ENCODE measurements at regions not wholly inside any gene's neighbourhood (a gene's known extent, or its start where the extent isn't known, plus 50 kb on each side); places are given as distances from the start of the nearest gene placed in this dataset.

DNA sequence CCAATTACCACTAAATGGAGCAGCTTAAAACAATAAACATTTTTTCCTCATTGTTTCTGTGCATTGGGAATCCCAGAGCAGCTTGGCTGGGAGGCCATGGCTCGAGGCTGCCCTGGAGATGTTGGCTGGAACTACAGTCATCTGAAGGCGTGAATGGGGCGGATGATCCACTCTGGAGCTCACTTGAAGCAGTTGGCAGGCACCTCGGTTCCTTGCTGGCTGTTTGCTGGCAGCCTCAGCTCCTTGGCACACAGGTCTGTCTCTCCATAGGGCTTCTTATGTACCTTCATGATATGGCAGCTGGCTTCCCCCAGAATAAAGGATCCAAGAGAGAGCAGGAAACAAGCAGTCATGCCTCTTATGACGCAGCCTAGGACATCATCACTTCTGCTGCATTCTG lies 227.0 kb upstream of the COPS8 start:
- no peak for DNase-seq

DNA sequence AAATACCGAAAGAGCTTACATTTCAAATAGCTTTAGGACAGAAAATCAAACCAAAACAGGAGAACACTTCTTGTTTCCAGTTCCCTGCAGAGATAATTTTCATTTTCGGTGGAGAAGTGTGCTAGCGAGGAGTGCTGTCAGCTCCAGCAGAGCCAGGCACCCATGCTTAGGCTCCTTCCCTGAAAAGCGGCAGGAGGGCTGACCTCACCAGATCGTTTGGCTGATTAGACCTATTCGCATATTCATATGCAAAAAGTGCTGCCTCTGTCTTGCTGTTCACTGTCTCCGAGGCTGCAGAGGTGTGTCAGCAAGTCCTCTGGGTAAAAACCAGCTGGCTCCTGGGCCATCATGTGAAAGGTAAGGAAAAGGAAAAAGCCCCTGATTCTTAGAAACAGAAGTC lies 225.8 kb upstream of the COPS8 start:
- no peak for DNase-seq

DNA sequence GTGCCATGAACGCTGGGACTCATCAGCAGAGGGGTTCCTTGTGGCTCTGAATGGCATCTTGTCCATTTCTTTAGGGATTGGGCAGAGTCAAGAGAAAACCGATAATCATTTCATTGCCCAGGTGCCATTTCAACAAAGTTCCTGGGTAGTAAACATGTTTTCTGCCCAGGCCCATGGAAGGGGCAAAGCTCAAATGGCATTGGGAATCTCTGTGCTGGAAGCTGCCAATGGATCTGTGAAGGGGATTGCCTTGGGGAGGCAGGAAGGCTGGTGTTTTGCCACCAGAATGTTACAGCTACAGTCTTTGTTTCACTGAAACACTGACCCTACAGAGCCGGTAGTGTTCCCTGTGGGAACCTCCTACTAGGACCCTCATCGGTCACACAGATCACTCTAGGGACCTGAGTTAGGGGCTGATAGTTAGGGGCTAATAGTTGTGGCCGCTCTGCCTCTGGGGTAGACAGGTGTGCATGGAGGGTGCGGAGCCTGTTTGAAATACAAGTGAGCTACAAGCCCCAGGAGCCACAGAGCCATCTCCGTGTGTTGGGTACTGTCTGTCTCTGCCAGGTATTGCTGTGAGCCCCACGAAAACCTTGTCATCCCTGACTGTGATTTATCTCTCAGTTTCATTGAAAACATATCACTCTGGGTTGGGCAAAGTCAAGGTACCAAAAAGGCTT lies 224.4 kb upstream of the COPS8 start:
- peak; percentile 49 for DNase-seq

DNA sequence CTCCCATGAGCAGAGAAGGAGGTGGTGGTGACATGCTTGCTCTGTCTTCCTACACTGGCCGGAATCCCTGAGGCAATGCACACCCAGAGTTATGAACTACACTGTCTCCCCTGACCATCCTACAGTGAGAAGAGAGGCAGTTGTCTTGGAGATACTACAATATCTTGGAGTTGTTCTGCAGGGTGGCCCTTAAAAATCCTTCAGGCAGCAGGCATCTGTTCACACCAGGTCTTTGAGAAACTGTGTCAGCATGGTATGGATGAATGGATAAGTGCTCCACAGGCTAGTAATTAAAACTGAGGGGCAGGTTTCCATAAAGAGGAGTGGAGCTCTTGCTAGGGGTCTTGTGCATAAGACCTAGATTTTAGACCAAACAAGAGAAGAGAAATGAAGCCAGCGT lies 223.7 kb upstream of the COPS8 start:
- no peak for DNase-seq

DNA sequence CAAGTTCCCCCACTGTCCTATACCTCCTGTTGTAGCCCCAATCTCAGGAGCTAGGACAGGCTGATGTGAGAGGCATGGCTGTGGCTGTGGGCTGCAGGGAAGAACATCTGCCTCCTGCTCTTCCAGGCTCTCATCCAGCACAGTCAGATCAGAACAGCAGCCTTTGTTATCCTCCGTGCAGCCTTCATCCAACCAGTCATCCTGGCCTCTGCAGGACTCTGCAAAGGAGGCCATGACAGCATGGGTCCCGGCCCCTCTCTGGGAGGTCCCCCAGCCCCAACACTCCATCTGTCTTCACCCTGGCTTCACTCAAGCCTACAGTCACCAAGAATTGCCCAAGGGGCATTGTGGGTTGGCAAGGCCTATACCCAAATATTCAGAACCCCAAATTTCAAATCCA lies 223.2 kb upstream of the COPS8 start:
- no peak for DNase-seq

DNA sequence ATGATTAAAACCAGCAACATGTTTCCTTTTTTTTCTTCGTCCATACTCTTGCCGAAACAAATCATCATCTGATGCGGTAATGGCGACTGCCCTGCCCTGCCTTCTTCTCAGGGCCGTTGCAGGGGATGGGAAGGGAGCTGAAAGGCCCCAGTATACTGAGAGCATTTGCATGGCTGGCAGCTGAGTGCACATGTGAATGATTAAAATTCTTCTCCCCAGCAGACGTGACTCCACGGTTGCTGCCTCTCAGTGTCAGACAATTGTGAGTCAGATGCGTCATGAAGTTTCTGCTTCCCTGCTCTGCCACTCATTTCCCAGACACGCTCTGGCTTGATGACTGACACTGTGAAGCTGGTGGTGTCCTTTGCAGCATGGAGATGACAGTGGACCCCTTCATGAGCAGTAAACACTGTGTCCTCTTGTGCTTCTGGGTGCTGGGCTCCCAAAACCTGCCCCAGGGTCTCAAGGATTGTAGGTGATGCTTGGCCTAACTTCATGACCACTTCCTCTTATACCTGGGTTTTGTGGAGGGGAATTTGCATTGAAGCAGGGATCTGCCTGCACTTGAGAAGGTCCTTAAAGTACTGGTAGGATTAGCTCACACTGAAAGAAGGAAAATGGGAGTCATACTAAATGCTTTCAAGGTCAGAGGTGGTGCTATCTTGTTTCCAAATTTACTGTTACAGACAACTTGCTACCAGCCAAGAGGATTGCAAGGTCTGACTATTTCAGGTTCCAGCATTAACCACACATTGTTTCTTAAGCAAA lies 222.5 kb upstream of the COPS8 start:
- peak; percentile 31 for DNase-seq

DNA sequence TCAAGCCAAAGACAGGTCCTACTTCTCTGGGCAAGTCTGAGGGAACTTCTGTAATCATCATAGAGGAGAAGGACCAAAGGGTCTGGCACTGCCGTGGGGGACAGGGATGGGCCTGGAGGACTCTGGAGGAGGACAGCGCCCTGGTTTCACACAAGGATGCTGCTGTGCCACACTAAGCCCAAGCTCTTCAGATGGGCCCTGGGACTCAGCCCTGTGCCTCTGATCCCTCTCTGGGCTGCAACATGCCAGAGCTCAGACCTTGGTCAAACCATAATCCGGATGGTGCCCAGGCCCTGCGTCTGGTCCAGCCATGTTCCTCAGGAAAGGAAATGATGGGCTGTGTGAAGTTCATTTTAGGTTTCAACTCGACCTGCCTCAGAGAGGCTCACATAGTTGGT lies 222.0 kb upstream of the COPS8 start:
- peak; percentile 27 for DNase-seq

DNA sequence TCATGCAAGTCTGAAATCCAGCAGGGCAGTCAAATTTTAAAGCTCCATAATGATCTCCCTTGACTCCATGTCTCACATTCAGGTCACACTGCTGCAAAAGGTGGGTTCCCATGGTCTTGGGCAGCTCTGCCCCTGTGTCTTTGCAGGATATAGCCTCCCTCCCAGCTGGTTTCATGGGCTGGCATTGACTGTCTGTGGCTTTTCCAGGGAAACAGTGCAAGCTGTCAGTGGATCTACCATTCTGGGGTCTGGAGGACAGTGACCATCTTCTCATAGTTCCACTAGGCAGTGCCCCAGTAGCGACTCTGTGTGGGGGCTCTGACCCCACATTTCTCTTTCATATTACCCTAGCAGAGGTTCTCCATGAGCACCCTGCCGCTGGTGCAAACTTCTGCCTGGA lies 220.6 kb upstream of the COPS8 start:
- DNase-seq = peak; percentile 19

DNA sequence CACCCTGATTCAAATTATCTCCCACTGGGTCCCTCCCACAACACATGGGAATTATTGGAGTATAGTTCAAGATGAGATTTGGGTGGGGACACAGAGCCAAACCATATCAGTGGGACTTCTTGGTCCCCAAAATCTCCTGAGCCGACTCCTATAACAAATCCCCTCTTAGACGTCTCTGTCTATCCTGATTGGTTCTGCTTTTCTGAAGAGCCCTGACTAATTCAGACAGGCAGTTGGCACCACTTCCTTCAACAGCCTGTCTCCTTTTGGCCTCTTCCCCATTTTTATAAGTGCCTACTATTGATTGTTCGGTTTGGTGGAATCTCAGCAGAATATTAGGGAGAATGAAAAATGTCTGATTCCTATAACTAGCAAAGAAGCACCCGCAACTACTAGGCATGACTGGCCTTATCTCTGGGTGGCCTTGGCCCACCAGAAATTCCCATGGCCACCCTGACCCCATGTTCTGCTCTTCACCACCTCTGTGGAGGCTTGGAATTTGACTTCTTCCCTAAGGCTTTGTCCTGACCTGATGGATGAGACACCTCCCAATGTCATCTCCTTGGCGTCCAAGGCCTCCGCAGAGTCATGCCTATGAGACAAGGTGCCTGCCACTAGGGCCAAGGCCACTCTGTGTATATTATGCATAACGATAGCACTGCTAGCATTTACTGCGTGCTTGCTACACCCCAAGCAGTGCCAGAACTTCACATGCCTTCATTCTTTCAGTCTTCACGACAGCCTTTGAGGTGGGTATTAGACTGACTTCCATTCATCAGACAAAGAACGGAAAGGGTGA lies 218.9 kb upstream of the COPS8 start:
- peak; percentile 21 for DNase-seq

DNA sequence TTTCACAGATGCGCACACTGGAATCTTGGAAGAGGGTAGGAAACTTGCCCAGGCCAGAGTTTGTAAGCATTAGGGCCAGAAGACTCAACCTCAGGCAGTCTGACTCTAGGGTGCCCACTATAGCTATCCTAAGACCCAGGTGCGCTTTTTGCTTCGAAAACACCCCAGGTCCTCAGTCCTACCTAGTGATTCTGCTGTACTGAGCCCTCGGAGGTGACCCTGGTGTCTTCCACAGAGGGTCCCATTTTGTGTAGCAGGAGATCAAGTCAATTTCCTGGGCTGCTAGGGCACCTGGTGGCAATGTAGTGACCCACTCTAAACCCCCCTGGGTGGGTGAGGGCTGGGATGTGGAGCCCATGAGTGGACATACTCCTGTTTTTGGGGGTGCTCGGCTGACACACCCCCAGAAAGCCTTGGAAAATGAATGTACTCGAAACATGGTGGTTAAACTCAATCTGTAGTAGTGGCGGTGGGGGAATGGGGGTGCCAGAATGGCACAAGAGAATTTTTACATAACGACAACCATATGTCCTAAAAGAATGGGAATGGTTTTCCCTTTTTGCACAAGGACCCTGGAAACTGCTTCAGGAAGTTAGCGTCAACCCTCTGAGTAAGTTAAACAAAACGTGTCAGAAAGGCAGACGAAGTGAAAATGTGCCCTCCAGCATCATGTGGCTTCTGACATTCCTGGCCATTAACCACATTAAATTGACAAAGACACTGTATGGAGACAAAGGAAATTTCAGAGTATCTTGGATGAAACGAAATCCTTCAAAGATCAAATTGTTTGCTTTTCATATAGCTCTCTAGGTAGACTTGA lies 218.0 kb upstream of the COPS8 start:
- DNase-seq = no peak

DNA sequence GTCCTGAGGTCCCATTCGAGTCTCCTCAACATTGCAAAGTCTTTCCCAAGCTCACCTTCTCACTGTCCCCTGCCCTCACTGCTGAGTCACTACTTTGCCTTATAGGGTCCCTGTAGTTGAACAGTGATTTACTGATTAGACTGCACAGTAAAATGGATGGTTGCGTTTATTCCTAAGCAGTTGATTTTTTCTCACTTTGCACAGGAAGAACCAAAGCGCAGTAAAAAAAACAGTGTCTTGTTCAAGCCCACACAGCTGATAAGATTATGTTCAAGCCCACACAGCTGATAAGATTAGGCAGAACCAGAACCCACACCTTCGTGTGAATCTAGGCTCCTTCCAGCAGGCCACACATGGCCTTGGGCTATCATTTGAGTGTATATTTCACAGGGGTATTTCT lies 215.3 kb upstream of the COPS8 start:
- no peak for DNase-seq

DNA sequence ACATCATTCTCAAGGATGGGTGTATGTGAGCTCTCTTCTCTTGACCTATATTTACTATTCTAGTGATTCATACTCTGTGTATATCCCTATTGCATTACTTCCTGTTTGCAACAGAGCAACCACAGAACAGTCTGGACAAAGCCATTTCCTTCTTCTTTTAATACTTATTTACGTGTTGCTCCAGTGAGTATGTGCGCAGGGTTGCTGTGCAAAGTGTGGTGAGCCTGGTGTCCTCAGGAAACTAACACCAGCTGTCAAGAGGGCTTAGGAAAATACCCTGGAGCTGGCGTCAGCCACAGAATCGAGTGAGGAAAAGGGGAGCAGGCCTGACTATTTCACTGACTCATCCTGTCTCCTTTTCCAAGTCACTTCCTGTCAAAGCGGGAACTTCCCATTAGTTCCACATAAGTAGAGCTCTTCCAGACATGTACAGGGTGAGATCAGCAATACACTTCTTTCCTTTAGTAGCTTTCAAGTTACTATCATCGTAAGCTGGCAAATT lies 214.1 kb upstream of the COPS8 start:
- DNase-seq = no peak

DNA sequence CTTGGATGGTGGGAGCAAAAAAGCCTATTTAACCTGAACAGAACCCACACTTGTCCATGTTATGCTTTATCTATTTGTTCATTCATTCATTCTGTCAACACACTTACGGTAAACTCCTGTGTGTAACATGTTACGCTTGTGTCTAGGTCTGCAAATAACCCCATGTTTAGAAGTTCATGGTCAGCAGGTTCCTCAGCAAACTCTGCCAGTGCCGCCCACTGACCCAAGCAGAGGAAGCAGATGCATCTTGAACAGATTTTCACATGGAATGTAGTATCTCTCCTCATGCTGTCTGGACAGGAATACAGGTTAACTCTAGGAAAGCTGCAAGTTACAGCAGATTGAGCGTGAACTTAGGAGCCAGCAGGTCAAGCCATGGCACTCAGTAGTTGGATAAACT lies 213.7 kb upstream of the COPS8 start:
- no peak for DNase-seq

DNA sequence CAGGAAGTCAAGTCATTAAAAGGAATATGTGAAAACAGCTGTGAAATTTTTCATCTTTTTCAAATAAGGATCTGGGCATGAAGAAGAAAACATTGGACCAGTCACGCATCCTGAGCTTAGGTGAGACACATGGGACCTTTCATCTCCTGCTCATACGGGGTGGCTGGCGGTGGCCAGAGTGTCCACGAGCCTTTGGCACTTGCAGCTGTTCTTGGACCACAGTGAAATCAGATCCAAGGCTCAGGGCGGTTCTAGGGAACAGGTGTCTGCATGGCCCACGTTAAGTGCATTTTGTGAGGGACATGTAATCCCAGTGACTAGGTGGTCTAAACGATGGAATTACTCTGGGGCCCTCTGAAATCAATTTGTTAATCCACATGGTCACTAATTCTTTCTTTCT lies 212.7 kb upstream of the COPS8 start:
- DNase-seq = no peak

DNA sequence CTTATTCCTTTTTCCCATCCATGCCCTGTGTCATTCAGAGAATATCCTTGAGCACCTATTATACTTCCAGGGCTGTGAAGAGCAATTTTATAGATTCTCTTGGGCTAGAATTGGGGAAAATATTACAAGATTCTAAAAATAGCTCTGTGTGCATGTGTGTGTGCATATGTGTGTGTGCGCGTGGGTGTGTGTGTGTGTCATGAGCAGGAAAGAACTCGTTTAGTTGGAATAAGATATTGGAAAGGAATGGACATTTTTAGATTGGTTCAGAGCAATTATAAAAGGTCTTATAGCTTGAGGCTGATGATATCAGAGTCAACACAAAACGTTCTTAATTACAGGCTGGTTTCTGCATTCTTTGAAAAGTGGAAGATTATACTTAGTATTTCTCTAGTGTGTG lies 212.1 kb upstream of the COPS8 start:
- DNase-seq = no peak

DNA sequence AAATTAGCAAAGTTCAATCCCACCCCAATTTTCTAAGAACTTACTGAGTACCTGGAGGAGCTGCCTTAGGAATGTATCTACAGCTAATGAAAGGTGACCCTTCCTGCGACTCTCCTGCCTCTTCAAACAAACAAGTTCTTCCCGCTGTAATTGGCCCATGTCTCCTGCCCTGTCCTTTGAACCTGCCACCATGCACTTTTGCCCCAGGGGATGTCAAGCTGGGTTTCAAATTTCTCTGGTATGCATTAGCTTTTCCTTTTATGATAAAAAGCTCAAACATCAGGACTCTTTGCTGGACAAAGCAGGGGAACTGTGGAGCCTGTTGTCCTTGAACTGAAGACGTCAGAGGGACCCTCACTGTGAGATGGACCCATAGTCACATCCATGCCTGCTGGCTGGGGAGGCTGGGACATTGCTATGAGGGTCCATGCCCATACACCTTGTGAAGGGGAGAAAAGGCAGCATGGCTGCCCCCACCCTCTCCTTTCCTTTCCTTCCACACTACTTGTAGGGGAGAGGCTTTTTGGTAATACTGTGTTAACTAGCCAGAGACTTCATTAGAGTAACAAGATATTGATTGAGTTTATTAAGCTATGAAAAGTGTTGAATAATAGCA lies 210.7 kb upstream of the COPS8 start:
- no peak for DNase-seq

DNA sequence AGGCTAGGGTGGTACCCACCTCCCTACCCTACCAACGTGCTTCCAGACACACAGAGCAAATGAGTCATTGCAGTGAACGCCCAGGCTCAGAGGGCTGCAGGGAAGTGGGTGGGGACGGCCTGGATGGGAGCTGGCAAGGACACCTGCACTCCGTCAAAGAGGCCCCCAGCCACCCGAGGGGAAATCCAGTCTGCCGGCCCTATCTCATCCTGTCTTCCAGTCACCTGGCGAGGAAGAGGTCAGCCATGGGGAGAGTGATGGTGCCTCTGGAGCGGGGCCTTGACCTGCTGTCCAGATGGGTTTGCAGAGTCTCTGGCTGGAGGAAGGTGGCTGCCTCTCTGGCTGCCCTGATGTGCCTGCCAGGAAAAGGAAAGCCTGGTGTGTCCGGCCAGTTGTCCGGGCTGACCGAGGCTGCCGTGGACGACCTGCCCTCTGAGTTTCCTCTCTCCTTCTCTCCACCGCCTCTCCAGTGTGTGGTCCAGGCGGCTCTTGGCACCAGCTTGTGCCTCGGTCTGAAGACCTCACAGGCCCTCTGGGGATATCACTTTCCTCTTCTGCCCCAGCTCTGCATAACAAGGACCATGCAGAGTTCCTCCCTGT lies 209.7 kb upstream of the COPS8 start:
- DNase-seq = no peak

DNA sequence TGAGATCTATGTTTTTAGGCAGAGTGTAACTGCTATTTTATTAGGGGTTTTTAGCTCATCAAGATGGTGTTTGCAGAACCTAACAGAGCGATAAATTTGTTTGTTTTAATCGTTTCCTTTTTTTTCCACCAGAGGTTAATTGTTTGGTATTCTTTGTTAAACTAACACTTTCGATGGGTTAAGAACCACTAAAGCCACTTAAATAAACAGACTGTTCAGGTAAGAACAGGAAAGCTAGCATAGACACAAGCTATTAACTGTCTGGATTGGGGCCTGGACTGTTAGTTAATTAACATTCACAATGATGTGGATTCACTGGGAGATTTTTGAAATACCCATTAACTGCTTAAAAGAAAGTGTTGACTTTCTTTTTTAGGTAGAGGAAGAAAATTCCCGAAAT lies 209.0 kb upstream of the COPS8 start:
- no peak for DNase-seq

DNA sequence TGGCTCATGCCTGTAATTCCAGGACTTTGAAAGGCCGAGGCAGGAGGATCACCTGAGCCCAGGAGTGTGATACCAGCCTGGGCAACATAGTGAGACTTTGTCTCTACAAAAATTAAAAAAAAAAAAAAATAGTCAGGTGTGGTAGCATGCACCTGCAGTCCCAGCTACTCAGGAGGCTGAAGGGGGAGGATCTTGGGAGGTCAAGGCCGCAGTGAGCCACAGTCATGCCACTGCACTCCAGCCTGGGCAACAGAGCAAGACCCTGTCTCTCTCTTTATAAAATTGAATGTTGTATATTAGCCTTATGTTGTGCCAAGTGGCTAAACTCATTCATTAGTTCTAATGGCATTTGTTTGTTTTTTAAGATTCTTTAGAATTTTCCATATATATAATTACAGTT lies 207.7 kb upstream of the COPS8 start:
- no peak for DNase-seq

DNA sequence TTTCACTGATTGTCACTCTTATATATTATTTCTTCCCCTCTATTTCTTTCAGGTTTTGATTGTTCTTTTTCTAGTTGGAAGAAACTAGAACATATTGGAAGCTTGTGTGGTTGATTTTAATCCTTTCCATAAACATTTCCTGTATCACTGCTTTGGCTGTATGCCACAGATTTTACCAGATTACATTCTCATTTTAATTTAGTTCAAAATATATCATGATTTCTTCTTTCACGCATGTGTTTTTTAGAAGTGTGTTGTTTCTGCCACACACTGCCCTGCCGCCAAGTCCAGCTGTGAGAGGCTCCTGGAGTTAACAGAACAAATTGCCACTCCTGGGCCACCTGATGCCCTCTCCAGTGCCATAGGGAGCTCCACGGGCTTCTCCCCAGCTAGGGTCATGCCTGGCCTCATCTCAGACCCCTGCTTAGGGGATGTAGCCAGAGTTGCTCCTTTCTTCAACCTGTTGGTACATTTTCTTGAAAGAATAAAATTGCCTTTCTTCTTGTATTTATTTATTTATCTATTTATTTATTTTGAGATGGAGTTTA lies 206.2 kb upstream of the COPS8 start:
- DNase-seq = no peak

DNA sequence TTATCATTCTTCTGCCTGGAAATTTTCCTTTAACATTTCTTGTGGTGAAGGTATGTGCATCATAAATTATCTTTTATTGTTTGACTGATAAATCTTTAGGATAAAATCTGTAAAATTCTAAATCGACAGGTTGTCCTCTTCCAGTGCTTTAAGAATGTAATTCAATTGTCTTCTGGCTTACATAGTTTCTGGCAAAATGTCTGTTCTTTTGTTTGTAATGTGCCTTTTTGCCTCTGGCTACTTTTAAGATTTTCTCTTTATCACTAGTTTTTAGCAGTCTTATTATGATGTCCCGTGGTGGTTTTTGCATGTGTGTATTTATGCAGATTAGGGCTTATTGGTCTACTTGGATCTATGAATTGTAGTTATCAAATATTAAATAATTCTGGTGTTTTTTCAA lies 203.6 kb upstream of the COPS8 start:
- no peak for DNase-seq

DNA sequence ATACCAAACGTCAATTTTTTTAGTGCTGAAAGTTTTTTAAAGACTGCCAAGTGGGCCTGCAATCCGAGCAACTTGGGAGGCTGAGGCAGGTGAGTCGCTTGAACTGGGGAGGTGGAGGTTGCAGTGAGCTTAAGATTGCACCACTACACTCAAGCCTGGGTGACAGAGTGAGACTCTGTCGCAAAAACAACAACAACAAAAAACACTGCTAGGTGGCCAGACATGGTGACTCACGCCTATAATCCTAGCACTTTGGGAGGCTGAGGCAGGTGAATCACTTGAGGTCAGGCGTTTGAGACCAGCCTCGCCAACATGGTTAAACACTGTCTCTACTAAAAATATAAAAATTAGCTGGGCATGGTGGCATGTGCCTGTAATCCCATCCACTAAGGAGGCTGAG lies 202.8 kb upstream of the COPS8 start:
- no peak for DNase-seq

Measured in activated effector memory CD4-positive, alpha-beta T cell treated with anti-CD3 and anti-CD28 coated beads, Interleukin-2, amount 50 U/mL, for 16 hours (primary cell).